Endothelial cell of umbilical vein (primary cell): ENCODE measurements at regions not wholly inside any gene's neighbourhood (a gene's known extent, or its start where the extent isn't known, plus 50 kb on each side); places are given as distances from the start of the nearest gene placed in this dataset.

Source experiments
- BruUV-seq: library from RNA; stranded (reverse); fragments of 400-500 nt; replicated peaks from 2 replicates; lab custom pipeline; 2021; lab: Mats Ljungman, UMichigan
- CTCF ChIA-PET: fragments of 300-600, 350-600 bp; sonication (Branson Sonifier 250); formaldehyde crosslinking; loops from one replicate; lab custom pipeline; 2021; ENCODE audit warnings: antibody characterized with exemption, inconsistent platforms; lab: Charles Lee
- POLR2A ChIA-PET: fragments of 300-600, 350-600 bp; sonication (Branson Sonifier 250); formaldehyde crosslinking; loops from one replicate; lab custom pipeline; 2021; ENCODE audit warnings: antibody characterized with exemption, inconsistent platforms; lab: Charles Lee
- DNase-seq: peaks from one replicate; pipeline ENCODE4 v3.0.0-alpha.2; 2011; ENCODE audit warnings: low read depth, low spot score
- FAIRE-seq: peaks from 2 replicates; lab custom pipeline; 2011; peaks lifted over from hg19 to GRCh38; lab: Jason Lieb, UNC
- H2AFZ ChIP-seq: 2 replicates; pipeline ENCODE4 v1.6.0; 2012; ENCODE audit warnings: low read depth, low read length, control low read depth, inconsistent platforms
- H3K27ac ChIP-seq: 2 replicates; pipeline ENCODE4 v1.5.1; 2011; ENCODE audit warnings: low read depth, mild to moderate bottlenecking, control low read depth, low read length, moderate library complexity; ENCODE audit not compliant: insufficient read depth
- H3K27me3 ChIP-seq, 2 experiments: 2 replicates each; pipeline versions ENCODE4 v1.6.0 to v1.6.1; 2011; ENCODE audit warnings: low read length in 2 of 2, mixed read lengths in 1 of 2; ENCODE audit not compliant: control insufficient read depth in 2 of 2, insufficient read depth in 2 of 2
- H3K36me3 ChIP-seq, 2 experiments: 2 replicates in 1 of 2; 3 replicates in 1 of 2; pipeline ENCODE4 v1.5.1; 2011; ENCODE audit warnings: low read length in 2 of 2, mild to moderate bottlenecking in 1 of 2, moderate library complexity in 1 of 2; ENCODE audit not compliant: control insufficient read depth in 2 of 2, insufficient read depth in 2 of 2; ENCODE audit errors: extremely low read depth in 1 of 2
- H3K4me1 ChIP-seq: 3 replicates; pipeline ENCODE4 v1.5.1; 2011; ENCODE audit warnings: mild to moderate bottlenecking, low read length; ENCODE audit not compliant: control insufficient read depth, insufficient read depth; ENCODE audit errors: extremely low read depth
- H3K4me2 ChIP-seq: 2 replicates; pipeline ENCODE4 v1.6.1; 2011; ENCODE audit warnings: low read length, control low read depth, mixed read lengths; ENCODE audit not compliant: insufficient read depth
- H3K4me3 ChIP-seq, 3 experiments: fragments of 200-600 bp in 1 of 3; sonication (generic), shearing (Covaris generic) in 1 of 3; replicated peaks in 1 of 3; 2 replicates each; pipeline ENCODE4 v1.5.1; 2011 to 2016; ENCODE audit warnings: control low read depth in 3 of 3, low read length in 3 of 3, mild to moderate bottlenecking in 2 of 3, inconsistent platforms in 1 of 3, low read depth in 1 of 3, moderate library complexity in 1 of 3; ENCODE audit not compliant: insufficient read depth in 1 of 3
- H3K79me2 ChIP-seq: 2 replicates; pipeline ENCODE4 v1.6.0; 2012; ENCODE audit warnings: low read length, inconsistent platforms; ENCODE audit not compliant: control insufficient read depth, insufficient read depth
- H3K9ac ChIP-seq: replicated peaks from 2 replicates; pipeline ENCODE3; 2011; ENCODE audit warnings: low read length, control low read depth; ENCODE audit not compliant: insufficient read depth; ENCODE audit errors: extremely low read depth
- H3K9me1 ChIP-seq: replicated peaks from 3 replicates; pipeline ENCODE4 v1.6.0; 2011; ENCODE audit warnings: mild to moderate bottlenecking, low read length; ENCODE audit not compliant: control insufficient read depth, insufficient read depth; ENCODE audit errors: extremely low read depth
- H3K9me3 ChIP-seq: replicated peaks from 2 replicates; pipeline ENCODE4 v1.5.1; 2012; ENCODE audit warnings: low read length, inconsistent platforms; ENCODE audit not compliant: control insufficient read depth, insufficient read depth
- H4K20me1 ChIP-seq: replicated peaks from 2 replicates; pipeline ENCODE3; 2011; ENCODE audit warnings: mild to moderate bottlenecking, low read length; ENCODE audit not compliant: control insufficient read depth, insufficient read depth; ENCODE audit errors: extremely low read depth
- EZH2 ChIP-seq: IDR thresholded peaks from 2 replicates; pipeline ENCODE4 v1.6.1; 2012; ENCODE audit warnings: borderline replicate concordance, low read depth, mild to moderate bottlenecking, moderate library complexity, low read length, inconsistent platforms; ENCODE audit not compliant: severe bottlenecking
- FOS ChIP-seq: IDR thresholded peaks from 2 replicates; pipeline ENCODE4 v1.6.1; 2011; ENCODE audit warnings: mild to moderate bottlenecking, low read length, moderate library complexity, borderline replicate concordance; ENCODE audit not compliant: insufficient read depth
- GATA2 ChIP-seq: IDR thresholded peaks from 2 replicates; pipeline ENCODE4 v1.7.0; 2011; ENCODE audit warnings: low read depth, mild to moderate bottlenecking, moderate library complexity, mixed read lengths, low read length; ENCODE audit not compliant: insufficient read length, insufficient read depth
- JUN ChIP-seq: IDR thresholded peaks from 2 replicates; pipeline ENCODE4 v1.6.1; 2011; ENCODE audit warnings: borderline replicate concordance, low read depth; ENCODE audit not compliant: insufficient read length, insufficient read depth
- MAX ChIP-seq: IDR thresholded peaks from 2 replicates; pipeline ENCODE4 v1.6.1; 2011; ENCODE audit not compliant: insufficient read depth, insufficient read length
- MYC ChIP-seq: IDR thresholded peaks from one replicate; pipeline ENCODE4 v1.6.1; 2011; ENCODE audit warnings: mild to moderate bottlenecking, low read depth, low read length
- POLR2A ChIP-seq: IDR thresholded peaks from 2 replicates; pipeline ENCODE4 v1.6.1; 2012; ENCODE audit warnings: low read depth, mild to moderate bottlenecking, control low read depth, low read length
- POLR2AphosphoS5 ChIP-seq: IDR thresholded peaks from 2 replicates; pipeline ENCODE4 v1.6.1; 2012; ENCODE audit warnings: low read depth, mild to moderate bottlenecking, control low read depth, low read length, moderate library complexity; ENCODE audit not compliant: insufficient read depth
- dilution Hi-C: fragments of 300-500 bp; cut with MboI; formaldehyde crosslinking; loops from one replicate; pipeline ENCODE4 v1.15.0; 2019; ENCODE audit warnings: low sequenced_read_pairs; ENCODE audit not compliant: extremely low pct_ligation_motif_present
- intact Hi-C: fragments of 100-400 bp; cut with micrococcal nuclease; formaldehyde crosslinking; loops from one replicate; pipeline ENCODE4 v1.10.0; 2022
- TF ChIP-seq, protein P1 (sequence below), 2 donors: IDR thresholded peaks; 1 replicate in 1 of 2; 2 replicates in 1 of 2; pipeline ENCODE4 v1.5.1; 2011; ENCODE audit warnings: low read length in 2 of 2, mild to moderate bottlenecking in 2 of 2, moderate library complexity in 2 of 2, control low read depth in 1 of 2, inconsistent platforms in 1 of 2, low read depth in 1 of 2; ENCODE audit not compliant: insufficient read depth in 1 of 2; ENCODE audit errors: extremely low read depth in 1 of 2

- Histone ChIP-seq H4K20me1 (no peaks in the 10 kb centered on the region), H3K27me3 (no peaks in the 10 kb centered on the region), H3K4me3 (no peak overlapping the region), H2AFZ (no peak overlapping the region), H3K9me3 (no peaks in the 10 kb centered on the region), H3K36me3 (no peaks in the 10 kb centered on the region), H3K27ac (no peak overlapping the region), H3K4me2 (no peak overlapping the region), H3K9me1 (no peaks in the 10 kb centered on the region), H3K79me2 (no peaks in the 10 kb centered on the region), H3K4me1 (no peaks in the 10 kb centered on the region), H3K9ac (no peak overlapping the region)
- no peak for TF ChIP-seq POLR2AphosphoS5
- no peak for TF ChIP-seq EZH2
- no peak for TF ChIP-seq FOS
- no peak for TF ChIP-seq GATA2
- TF ChIP-seq, protein P1, sequence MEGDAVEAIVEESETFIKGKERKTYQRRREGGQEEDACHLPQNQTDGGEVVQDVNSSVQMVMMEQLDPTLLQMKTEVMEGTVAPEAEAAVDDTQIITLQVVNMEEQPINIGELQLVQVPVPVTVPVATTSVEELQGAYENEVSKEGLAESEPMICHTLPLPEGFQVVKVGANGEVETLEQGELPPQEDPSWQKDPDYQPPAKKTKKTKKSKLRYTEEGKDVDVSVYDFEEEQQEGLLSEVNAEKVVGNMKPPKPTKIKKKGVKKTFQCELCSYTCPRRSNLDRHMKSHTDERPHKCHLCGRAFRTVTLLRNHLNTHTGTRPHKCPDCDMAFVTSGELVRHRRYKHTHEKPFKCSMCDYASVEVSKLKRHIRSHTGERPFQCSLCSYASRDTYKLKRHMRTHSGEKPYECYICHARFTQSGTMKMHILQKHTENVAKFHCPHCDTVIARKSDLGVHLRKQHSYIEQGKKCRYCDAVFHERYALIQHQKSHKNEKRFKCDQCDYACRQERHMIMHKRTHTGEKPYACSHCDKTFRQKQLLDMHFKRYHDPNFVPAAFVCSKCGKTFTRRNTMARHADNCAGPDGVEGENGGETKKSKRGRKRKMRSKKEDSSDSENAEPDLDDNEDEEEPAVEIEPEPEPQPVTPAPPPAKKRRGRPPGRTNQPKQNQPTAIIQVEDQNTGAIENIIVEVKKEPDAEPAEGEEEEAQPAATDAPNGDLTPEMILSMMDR (IDR thresholded peaks at IDR 0.05; ENCODE audit: extremely low read depth in 1 of 2, insufficient read depth in 1 of 2, low read depth in 1 of 2, low read length in 2 of 2) = no peak
- no peak for TF ChIP-seq MAX
- TF ChIP-seq MYC = no peak
- no peak for TF ChIP-seq POLR2A
- TF ChIP-seq JUN = no peak
- BruUV-seq = no TSS peak
- POLR2A ChIA-PET = no interaction called here
- DNase-seq (no peak), FAIRE-seq (no peak)
- intact Hi-C loops = no loop called here
- CTCF ChIA-PET = no interaction called here
- dilution Hi-C loops = no loop called here
Measured at GRCh38 chr10:64771253-64772050, 1250.3 kb downstream of the REEP3 start.
